Neural cell (in vitro differentiated cells): ENCODE measurements at regions not wholly inside any gene's neighbourhood (a gene's known extent, or its start where the extent isn't known, plus 50 kb on each side); places are given as distances from the start of the nearest gene placed in this dataset.
"Not testable (repeated sequence)": the region's sequence is repeated elsewhere in the genome, so short reads cannot be mapped to it uniquely, and the experiment has no call there.

ENCODE experiments used
- H2AFZ ChIP-seq: fragments of 200-600, 300-800 bp; sonication (generic), shearing (Covaris generic); 2 replicates; pipeline ENCODE4 v1.6.0; 2014; ENCODE audit warnings: low read depth, mild to moderate bottlenecking, antibody characterized with exemption, low read length, moderate library complexity
- H3F3A ChIP-seq: fragments of 200-600 bp; shearing (Covaris generic); 2 replicates; pipeline ENCODE4 v1.6.1; 2016; ENCODE audit warnings: mild to moderate bottlenecking, moderate library complexity, mixed read lengths, antibody characterized with exemption, low read length; ENCODE audit not compliant: insufficient read depth, poor library complexity, severe bottlenecking
- H3K27ac ChIP-seq: fragments of 200-600, 300-800 bp; sonication (generic), shearing (Covaris generic); 2 replicates; pipeline ENCODE4 v1.5.1; 2014; ENCODE audit warnings: mild to moderate bottlenecking, low read length, moderate library complexity
- H3K27me3 ChIP-seq: fragments of 300-800, 200-600 bp; sonication (generic), shearing (Covaris generic); 2 replicates; pipeline ENCODE4 v1.6.0; 2014; ENCODE audit warnings: mild to moderate bottlenecking, low read depth, low read length, moderate library complexity; ENCODE audit not compliant: insufficient read depth
- H3K36me3 ChIP-seq: fragments of 300-800, 200-600 bp; sonication (generic), shearing (Covaris generic); 2 replicates; pipeline ENCODE4 v1.5.1; 2014; ENCODE audit warnings: mild to moderate bottlenecking, antibody characterized with exemption, low read length, moderate library complexity; ENCODE audit not compliant: insufficient read depth
- H3K4me2 ChIP-seq: fragments of 300-800, 200-600 bp; sonication (generic), shearing (Covaris generic); 2 replicates; pipeline ENCODE4 v1.6.0; 2014; ENCODE audit warnings: mild to moderate bottlenecking, low read length
- H3K4me3 ChIP-seq: fragments of 300-800, 200-600 bp; sonication (generic), shearing (Covaris generic); 2 replicates; pipeline ENCODE4 v1.5.1; 2014; ENCODE audit warnings: mild to moderate bottlenecking, low read length, moderate library complexity
- H3K79me2 ChIP-seq: fragments of 200-600 bp; shearing (Covaris generic); replicated peaks from 2 replicates; pipeline ENCODE4 v1.6.0; 2014; ENCODE audit warnings: mild to moderate bottlenecking, low read length, moderate library complexity; ENCODE audit not compliant: insufficient read depth
- H3K9ac ChIP-seq: fragments of 300-800, 200-600 bp; sonication (generic), shearing (Covaris generic); 2 replicates; pipeline ENCODE4 v1.6.1; 2016; ENCODE audit warnings: mild to moderate bottlenecking, low read length, mixed read lengths
- H3K9me2 ChIP-seq: fragments of 200-600 bp; shearing (Covaris generic); 2 replicates; pipeline ENCODE4 v1.6.1; 2016; ENCODE audit warnings: mild to moderate bottlenecking, low read length, mixed read lengths; ENCODE audit not compliant: insufficient read depth
- H3K9me3 ChIP-seq: fragments of 200-600, 300-800 bp; sonication (generic), shearing (Covaris generic); 2 replicates; pipeline ENCODE4 v1.6.1; 2016; ENCODE audit warnings: mild to moderate bottlenecking, mixed run types, low read length, moderate library complexity, mixed read lengths
- H4K20me1 ChIP-seq: fragments of 200-600 bp; shearing (Covaris generic); 2 replicates; pipeline ENCODE4 v1.6.1; 2016; ENCODE audit warnings: mild to moderate bottlenecking, mixed run types; ENCODE audit not compliant: insufficient read depth
- CTCF ChIP-seq: fragments of 450-650 bp; IDR thresholded peaks from 2 replicates; pipeline ENCODE4 v1.5.1; 2014; ENCODE audit warnings: antibody characterized with exemption, mild to moderate bottlenecking, moderate library complexity; ENCODE audit not compliant: poor library complexity, severe bottlenecking
- EP300 ChIP-seq: fragments of 450-650 bp; conservative IDR thresholded peaks from 2 replicates; pipeline ENCODE4 v1.6.1; 2014; ENCODE audit warnings: antibody characterized with exemption, mild to moderate bottlenecking, moderate library complexity; ENCODE audit not compliant: poor library complexity, severe bottlenecking
- EZH2 ChIP-seq: fragments of 200-600, 300-800 bp; shearing (Covaris generic), sonication (generic); IDR thresholded peaks from 2 replicates; pipeline ENCODE4 v1.6.1; 2014; ENCODE audit warnings: antibody characterized with exemption, low read length, borderline replicate concordance, mild to moderate bottlenecking; ENCODE audit not compliant: insufficient read depth, poor library complexity, severe bottlenecking
- MXI1 ChIP-seq: fragments of 450-650 bp; conservative IDR thresholded peaks from 2 replicates; pipeline ENCODE4 v1.6.1; 2014; ENCODE audit warnings: antibody characterized with exemption, mild to moderate bottlenecking; ENCODE audit not compliant: poor library complexity, severe bottlenecking
- POLR2AphosphoS5 ChIP-seq: IDR thresholded peaks from 2 replicates; pipeline ENCODE4 v1.6.1; 2012
- RAD21 ChIP-seq: fragments of 450-650 bp; conservative IDR thresholded peaks from 2 replicates; pipeline ENCODE4 v1.6.1; 2014; ENCODE audit warnings: antibody characterized with exemption, mild to moderate bottlenecking, moderate library complexity
- REST ChIP-seq: IDR thresholded peaks from 2 replicates; pipeline ENCODE4 v1.6.1; 2012; ENCODE audit warnings: borderline replicate concordance
- SMC3 ChIP-seq: fragments of 450-650 bp; conservative IDR thresholded peaks from 2 replicates; pipeline ENCODE4 v1.6.1; 2014; ENCODE audit warnings: antibody characterized with exemption, mild to moderate bottlenecking, moderate library complexity; ENCODE audit not compliant: poor library complexity
- TAF1 ChIP-seq: IDR thresholded peaks from 2 replicates; pipeline ENCODE4 v1.6.1; 2012; ENCODE audit warnings: low read depth

- H4K20me1 ChIP-seq, H2AFZ ChIP-seq, H3K27me3 ChIP-seq, H3F3A ChIP-seq, H3K4me3 ChIP-seq, H3K79me2 ChIP-seq, H3K4me2 ChIP-seq, H3K36me3 ChIP-seq, H3K9me2 ChIP-seq, H3K9me3 ChIP-seq, H3K9ac ChIP-seq, H3K27ac ChIP-seq: not testable (repeated sequence)
Observed at GRCh38 chr2:94594019-94594836, 277.0 kb upstream of the TEKT4 start.

GRCh38 chr2:94595956-94596355 is 275.3 kb upstream of the TEKT4 start:
- H3K9ac ChIP-seq, H3K4me3 ChIP-seq, H3K79me2 ChIP-seq, H3K4me2 ChIP-seq, H4K20me1 ChIP-seq, H3K9me2 ChIP-seq, H2AFZ ChIP-seq, H3K27ac ChIP-seq, H3K36me3 ChIP-seq, H3F3A ChIP-seq, H3K27me3 ChIP-seq, H3K9me3 ChIP-seq: not testable (repeated sequence)

DNA sequence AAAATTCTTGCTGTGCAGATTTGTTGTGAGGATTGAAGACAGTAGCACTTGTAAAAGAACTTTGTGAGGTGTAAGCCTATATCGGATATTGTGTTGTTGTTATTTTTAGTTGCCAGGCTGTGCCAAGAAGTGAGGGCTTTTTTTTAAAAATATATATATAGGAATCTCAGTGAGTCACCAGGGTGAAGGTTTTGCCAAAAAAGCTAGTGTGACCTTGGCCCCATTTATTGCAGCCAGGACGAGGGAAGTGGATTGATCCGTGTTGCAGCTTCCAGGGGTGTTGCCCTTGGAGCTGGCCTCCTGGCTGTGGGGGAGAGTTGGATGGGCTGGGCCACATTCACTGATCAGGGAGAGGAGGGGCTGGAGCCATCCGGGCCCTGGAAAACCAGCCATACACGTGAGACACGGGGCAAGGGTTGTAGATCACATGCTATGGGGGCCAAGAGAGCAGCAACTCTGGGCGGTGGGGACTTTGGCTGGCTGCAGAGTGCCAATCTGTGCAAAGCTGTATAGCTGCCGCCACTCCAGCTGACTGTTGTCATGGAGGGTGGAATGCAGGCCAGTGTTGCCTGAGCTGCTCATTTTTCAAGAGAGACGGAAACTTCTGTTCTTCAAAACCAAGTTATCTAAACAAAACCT is 273.0 kb upstream of the TEKT4 start:
- H3K9me2 ChIP-seq, H3K27ac ChIP-seq, H3K9ac ChIP-seq, H3F3A ChIP-seq, H3K79me2 ChIP-seq, H3K36me3 ChIP-seq, H3K9me3 ChIP-seq, H3K4me2 ChIP-seq, H3K27me3 ChIP-seq, H2AFZ ChIP-seq, H3K4me3 ChIP-seq, H4K20me1 ChIP-seq: not testable (repeated sequence)

- not testable (repeated sequence) for H3F3A ChIP-seq, H3K4me3 ChIP-seq, H3K27me3 ChIP-seq, H2AFZ ChIP-seq, H3K9me2 ChIP-seq, H3K27ac ChIP-seq, H3K9ac ChIP-seq, H3K36me3 ChIP-seq, H4K20me1 ChIP-seq, H3K9me3 ChIP-seq, H3K79me2 ChIP-seq, H3K4me2 ChIP-seq
Observed at GRCh38 chr2:94600929-94601328, 270.3 kb upstream of the TEKT4 start.

DNA sequence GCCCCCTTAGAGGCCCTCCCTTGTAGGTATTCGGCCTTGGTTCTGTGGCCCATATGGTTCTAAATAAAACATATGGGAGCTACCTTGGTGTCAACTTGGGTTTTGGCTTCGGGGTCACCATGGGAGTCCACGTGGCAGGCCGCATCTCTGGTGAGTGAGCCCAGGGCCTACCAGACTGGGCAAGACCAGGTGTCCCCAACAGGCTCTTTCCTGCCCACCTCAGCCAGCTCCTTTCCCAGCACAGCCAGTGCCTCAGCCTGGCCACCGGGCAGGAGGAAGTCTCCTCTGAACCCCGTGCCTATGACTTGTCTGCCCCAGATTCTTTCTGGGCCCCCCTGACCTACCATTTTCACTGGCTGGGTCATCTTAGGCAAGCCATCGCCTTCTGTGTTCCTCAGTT is 268.8 kb upstream of the TEKT4 start:
- no peak overlapping the region for H3K4me2 ChIP-seq
- H3K4me3 ChIP-seq: no peak overlapping the region
- H3F3A ChIP-seq: no peaks in the 10 kb centered on the region
- H3K36me3 ChIP-seq: no peaks in the 10 kb centered on the region
- no peaks in the 10 kb centered on the region for H3K79me2 ChIP-seq
- H2AFZ ChIP-seq: no peak overlapping the region
- H3K27me3 ChIP-seq: no peaks in the 10 kb centered on the region
- no peaks in the 10 kb centered on the region for H3K9me2 ChIP-seq
- no peak for TF ChIP-seq EZH2
- TF ChIP-seq SMC3: no peak
- no peak for TF ChIP-seq POLR2AphosphoS5
- TF ChIP-seq RAD21: no peak
- TF ChIP-seq MXI1: no peak
- no peak for TF ChIP-seq EP300
- no peak for TF ChIP-seq REST
- no peak for TF ChIP-seq TAF1
- TF ChIP-seq CTCF: no peak
- peaks cover 3% of the 10 kb centered on the region for H3K9me3 ChIP-seq
- H3K27ac ChIP-seq: no peak overlapping the region
- H4K20me1 ChIP-seq: no peaks in the 10 kb centered on the region
- H3K9ac ChIP-seq: no peak overlapping the region
